Stimulated activated CD8-positive, alpha-beta memory T cell treated with anti-CD3 and anti-CD28 coated beads, Interleukin-12 subunit alpha, Interleukin-12 subunit beta, amount 100 ng/mL, for 24 hours (primary cell): ENCODE measurements at regions not wholly inside any gene's neighbourhood (a gene's known extent, or its start where the extent isn't known, plus 50 kb on each side); places are given as distances from the start of the nearest gene placed in this dataset.

ENCODE experiments used
- DNase-seq: peaks from one replicate; pipeline ENCODE4 v3.0.0-alpha.2; 2020; ENCODE audit errors: extremely low read depth

DNA sequence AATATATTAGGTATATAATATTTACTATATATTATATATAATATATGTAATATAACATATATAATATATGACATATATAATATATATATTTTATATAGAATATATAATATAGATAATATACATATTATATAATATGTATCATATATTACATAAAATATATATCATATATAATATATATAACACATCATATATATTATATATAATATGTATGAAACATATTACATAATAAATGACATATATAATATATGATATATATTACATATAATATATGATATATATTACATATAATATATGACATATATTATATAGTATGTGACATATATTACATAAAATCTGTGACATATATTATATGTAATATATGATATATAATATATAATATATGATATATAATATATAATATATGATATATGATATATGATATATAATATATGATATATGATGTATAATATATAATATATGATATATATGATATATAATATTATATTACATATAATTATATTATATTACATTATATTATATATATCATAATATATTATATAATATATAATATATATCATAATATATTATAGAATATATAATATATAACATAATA, 119.5 kb upstream of the RIMBP3 start:
- DNase-seq = no peak

DNA sequence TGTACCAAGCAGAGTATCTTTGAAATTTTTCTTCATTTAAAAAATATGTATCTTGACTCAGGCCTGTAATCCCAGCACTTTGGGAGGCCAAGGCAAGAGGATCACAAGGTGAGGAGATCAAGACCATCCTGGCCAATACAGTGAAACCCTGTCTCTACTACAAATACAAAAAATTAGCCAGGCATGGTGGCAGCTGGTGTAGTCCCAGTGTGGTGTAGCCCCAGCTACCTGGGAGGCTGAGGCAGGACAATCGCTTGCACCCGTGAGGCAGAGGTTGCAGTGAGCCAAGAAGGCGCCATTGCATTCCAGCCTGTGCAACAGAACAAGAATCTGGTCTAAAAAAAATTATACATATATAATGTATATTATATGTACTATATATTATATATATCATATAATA, 118.7 kb upstream of the RIMBP3 start:
- peak; percentile 34 for DNase-seq
